Liver (tissue), 8 donors: ENCODE measurements at regions not wholly inside any gene's neighbourhood (a gene's known extent, or its start where the extent isn't known, plus 50 kb on each side); places are given as distances from the start of the nearest gene placed in this dataset.

Experiments
- DNase-seq: peaks from one replicate; pipeline ENCODE4 v3.0.0-alpha.2; 2017; ENCODE audit warnings: low spot score
- H3K27ac ChIP-seq, 2 donors: one replicate each; pipeline ENCODE4 v1.7.0; 2013; ENCODE audit warnings: inconsistent platforms in 2 of 2, low read length in 2 of 2, control low read depth in 1 of 2, low read depth in 1 of 2, mild to moderate bottlenecking in 1 of 2
- H3K27me3 ChIP-seq, 4 donors: one replicate each; pipeline versions ENCODE4 v1.6.1 to v1.7.0; 2013; ENCODE audit warnings: low read length in 3 of 4, inconsistent platforms in 1 of 4, mild to moderate bottlenecking in 1 of 4, moderate library complexity in 1 of 4; ENCODE audit not compliant: control insufficient read depth in 4 of 4, insufficient read depth in 4 of 4
- H3K36me3 ChIP-seq, 4 donors: one replicate each; pipeline versions ENCODE4 v1.6.1 to v1.7.0; 2013; ENCODE audit warnings: low read length in 3 of 4, mild to moderate bottlenecking in 3 of 4, low read depth in 1 of 4, moderate library complexity in 1 of 4; ENCODE audit not compliant: control insufficient read depth in 4 of 4, insufficient read depth in 3 of 4
- H3K4me1 ChIP-seq, 4 donors: one replicate each; pipeline versions ENCODE4 v1.6.1 to v1.7.0; 2013; ENCODE audit warnings: low read length in 3 of 4, mild to moderate bottlenecking in 3 of 4, moderate library complexity in 1 of 4; ENCODE audit not compliant: control insufficient read depth in 4 of 4, insufficient read depth in 4 of 4
- H3K4me3 ChIP-seq, 3 donors: one replicate each; pipeline versions ENCODE4 v1.6.1 to v1.7.0; 2013; ENCODE audit warnings: low read length in 3 of 3, control low read depth in 1 of 3, low read depth in 1 of 3, mild to moderate bottlenecking in 1 of 3
- H3K9ac ChIP-seq, 2 donors: one replicate each; pipeline ENCODE4 v1.7.0; 2013; ENCODE audit warnings: low read length in 2 of 2, mild to moderate bottlenecking in 2 of 2, moderate library complexity in 2 of 2, control low read depth in 1 of 2, low read depth in 1 of 2
- H3K9me3 ChIP-seq, 4 donors: one replicate each; pipeline versions ENCODE4 v1.6.1 to v1.7.0; 2013; ENCODE audit warnings: low read length in 3 of 4; ENCODE audit not compliant: control insufficient read depth in 4 of 4
- EGR1 ChIP-seq, 2 donors: IDR thresholded peaks; 2 replicates each; pipeline ENCODE4 v1.6.1; 2016 to 2018; ENCODE audit warnings: antibody characterized with exemption in 2 of 2, low read depth in 2 of 2
- FOXA1 ChIP-seq: IDR thresholded peaks from 2 replicates; pipeline ENCODE4 v1.6.1; 2016; ENCODE audit warnings: antibody characterized with exemption
- FOXA2 ChIP-seq: IDR thresholded peaks from 2 replicates; pipeline ENCODE4 v1.6.1; 2016; ENCODE audit warnings: antibody characterized with exemption
- GABPA ChIP-seq, 2 donors: IDR thresholded peaks in 1 of 2; conservative IDR thresholded peaks in 1 of 2; 2 replicates each; pipeline ENCODE4 v1.6.1; 2016; ENCODE audit warnings: antibody characterized with exemption in 2 of 2, mild to moderate bottlenecking in 1 of 2, moderate library complexity in 1 of 2
- HNF4A ChIP-seq, 2 donors: conservative IDR thresholded peaks; 2 replicates each; pipeline ENCODE4 v1.6.1; 2016; ENCODE audit warnings: antibody characterized with exemption in 2 of 2, mild to moderate bottlenecking in 2 of 2
- HNF4G ChIP-seq: IDR thresholded peaks from 2 replicates; pipeline ENCODE4 v1.6.1; 2016; ENCODE audit warnings: antibody characterized with exemption
- JUND ChIP-seq, 2 donors: IDR thresholded peaks; 2 replicates each; pipeline ENCODE4 v1.6.1; 2016; ENCODE audit warnings: antibody characterized with exemption in 2 of 2
- NR2F2 ChIP-seq: IDR thresholded peaks from 2 replicates; pipeline ENCODE4 v1.6.1; 2016; ENCODE audit warnings: antibody characterized with exemption
- RAD21 ChIP-seq, 2 donors: IDR thresholded peaks; 2 replicates each; pipeline ENCODE4 v1.6.1; 2016; ENCODE audit warnings: antibody characterized with exemption in 2 of 2, mild to moderate bottlenecking in 2 of 2
- RXRA ChIP-seq, 2 donors: IDR thresholded peaks; 2 replicates each; pipeline ENCODE4 v1.6.1; 2017 to 2018; ENCODE audit warnings: antibody characterized with exemption in 2 of 2, mild to moderate bottlenecking in 1 of 2
- SP1 ChIP-seq: IDR thresholded peaks from 2 replicates; pipeline ENCODE4 v1.6.1; 2018; ENCODE audit warnings: antibody characterized with exemption, mild to moderate bottlenecking
- TAF1 ChIP-seq: conservative IDR thresholded peaks from 2 replicates; pipeline ENCODE4 v1.6.1; 2016; ENCODE audit warnings: antibody characterized with exemption, mild to moderate bottlenecking
- YY1 ChIP-seq: IDR thresholded peaks from 2 replicates; pipeline ENCODE4 v1.6.1; 2016; ENCODE audit warnings: antibody characterized with exemption, mild to moderate bottlenecking
- WGBS: extraction: QIAGEN DNeasy Blood & Tissue Kit; methylation state at CpG from one replicate; pipeline ENCODE4 v1.1.7; 2013; 5-methylcytosine and 5-hydroxymethylcytosine counted together
- TF ChIP-seq, protein P1 (sequence below): fragments of 150-350 bp; IDR thresholded peaks from 2 replicates; pipeline ENCODE4 v1.5.1; 2017; ENCODE audit warnings: improper control_type of control experiment, low read depth, low read length; ENCODE audit not compliant: missing input control
- TF ChIP-seq, protein P2 (sequence below): IDR thresholded peaks from 2 replicates; pipeline ENCODE4 v1.6.1; 2016; ENCODE audit warnings: antibody characterized with exemption
- TF ChIP-seq, protein P3 (sequence below): IDR thresholded peaks from 2 replicates; pipeline ENCODE4 v1.6.1; 2016; ENCODE audit warnings: antibody characterized with exemption, mild to moderate bottlenecking
- TF ChIP-seq, protein P4 (sequence below): IDR thresholded peaks from 2 replicates; pipeline ENCODE4 v1.6.1; 2016; ENCODE audit warnings: antibody characterized with exemption
- donor health status: healthy.
- donor health status: healthy.
- donor health status: healthy.
- donor health status: healthy.
- donor health status: healthy.

DNA sequence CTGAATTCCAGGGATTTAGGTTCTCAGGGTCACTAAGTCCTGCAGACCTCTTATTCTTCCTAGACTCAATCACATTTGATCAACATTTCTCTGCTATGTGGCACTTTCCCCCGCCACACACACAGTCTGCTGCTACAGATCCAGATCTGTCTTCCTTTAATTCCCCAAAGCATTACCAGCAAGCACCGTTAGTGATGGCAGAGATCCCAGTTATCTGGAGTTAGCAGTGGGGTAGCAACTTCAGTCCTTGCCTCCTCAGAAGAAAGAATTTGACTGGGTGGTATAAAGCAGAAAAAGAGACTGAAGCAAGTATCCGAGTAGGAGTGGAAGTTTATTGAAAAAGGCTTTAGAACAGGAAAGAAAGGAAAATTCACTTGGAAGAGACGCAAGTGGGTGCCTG is 100.4 kb upstream of the ETV3 start (continued):
- TF ChIP-seq, protein P1, sequence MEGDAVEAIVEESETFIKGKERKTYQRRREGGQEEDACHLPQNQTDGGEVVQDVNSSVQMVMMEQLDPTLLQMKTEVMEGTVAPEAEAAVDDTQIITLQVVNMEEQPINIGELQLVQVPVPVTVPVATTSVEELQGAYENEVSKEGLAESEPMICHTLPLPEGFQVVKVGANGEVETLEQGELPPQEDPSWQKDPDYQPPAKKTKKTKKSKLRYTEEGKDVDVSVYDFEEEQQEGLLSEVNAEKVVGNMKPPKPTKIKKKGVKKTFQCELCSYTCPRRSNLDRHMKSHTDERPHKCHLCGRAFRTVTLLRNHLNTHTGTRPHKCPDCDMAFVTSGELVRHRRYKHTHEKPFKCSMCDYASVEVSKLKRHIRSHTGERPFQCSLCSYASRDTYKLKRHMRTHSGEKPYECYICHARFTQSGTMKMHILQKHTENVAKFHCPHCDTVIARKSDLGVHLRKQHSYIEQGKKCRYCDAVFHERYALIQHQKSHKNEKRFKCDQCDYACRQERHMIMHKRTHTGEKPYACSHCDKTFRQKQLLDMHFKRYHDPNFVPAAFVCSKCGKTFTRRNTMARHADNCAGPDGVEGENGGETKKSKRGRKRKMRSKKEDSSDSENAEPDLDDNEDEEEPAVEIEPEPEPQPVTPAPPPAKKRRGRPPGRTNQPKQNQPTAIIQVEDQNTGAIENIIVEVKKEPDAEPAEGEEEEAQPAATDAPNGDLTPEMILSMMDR: no peak
- TF ChIP-seq YY1: no peak

DNA sequence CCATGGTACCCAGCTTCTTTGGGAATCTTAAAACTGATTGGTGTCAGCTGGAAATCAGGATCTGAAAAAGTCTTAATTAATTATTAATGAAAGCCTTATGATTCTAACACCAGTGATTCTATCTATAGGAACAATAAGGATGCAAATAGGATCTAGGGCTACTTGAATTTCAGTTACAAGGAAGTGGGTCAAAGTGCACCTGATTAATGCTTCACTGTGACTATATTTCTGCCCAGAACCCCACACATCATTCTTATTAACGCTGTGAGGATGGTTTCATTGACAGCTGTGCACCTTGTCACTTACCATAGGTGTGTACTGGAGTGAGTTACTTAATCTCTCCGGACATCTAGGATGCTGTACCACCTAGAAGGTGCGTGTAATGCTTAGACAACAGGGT is 99.8 kb upstream of the ETV3 start:
- Histone ChIP-seq H3K27me3 (no peaks in the 10 kb centered on the region), H3K9me3 (no peaks in the 10 kb centered on the region), H3K9ac (no peak overlapping the region), H3K4me3 (no peak overlapping the region), H3K4me1 (peaks cover 2 to 15% (median 7%) of the 10 kb centered on the region in 4 donors), H3K27ac (no peak overlapping the region), H3K36me3 (no peaks in the 10 kb centered on the region)
- 91% methylated on average over 3 of the region's 3 CpGs for WGBS
- TF ChIP-seq EGR1 (IDR thresholded peaks at IDR 0.05; ENCODE audit: low read depth in 2 of 2) (no peak), YY1 (no peak), HNF4A (conservative IDR thresholded peaks at IDR 0.05) (no peak), GABPA (IDR thresholded peaks at IDR 0.05 in 1 of 2, conservative IDR thresholded peaks at IDR 0.05 in 1 of 2) (no peak)
- DNase-seq: no peak

DNA sequence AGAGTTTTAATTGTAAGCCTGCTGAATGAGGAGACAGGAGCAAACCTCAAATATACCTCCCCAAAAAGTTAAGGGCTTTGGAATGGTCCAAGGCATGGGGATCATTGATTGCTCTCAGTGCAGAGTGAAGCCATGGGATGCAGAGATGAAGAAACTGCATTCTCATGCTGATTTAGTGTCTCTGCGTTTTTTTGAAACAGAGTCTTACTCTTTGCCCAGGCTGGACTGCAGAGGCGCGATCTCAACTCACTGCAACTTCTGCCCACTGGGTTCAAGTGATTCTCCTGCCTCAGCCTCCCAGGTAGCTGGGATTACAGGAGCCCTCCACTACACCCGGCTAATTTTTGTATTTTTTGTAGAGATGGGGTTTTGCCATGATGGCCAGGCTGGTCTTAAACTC is 99.3 kb upstream of the ETV3 start:
- Histone ChIP-seq H3K27ac (no peak overlapping the region), H3K36me3 (no peaks in the 10 kb centered on the region), H3K4me3 (no peak overlapping the region), H3K9ac (no peak overlapping the region), H3K9me3 (no peaks in the 10 kb centered on the region), H3K4me1 (peaks cover 2 to 15% (median 7%) of the 10 kb centered on the region in 4 donors), H3K27me3 (no peaks in the 10 kb centered on the region)
- 90% methylated on average over 4 of the region's 4 CpGs for WGBS
- TF ChIP-seq JUND (IDR thresholded peaks at IDR 0.05) (no peak), RAD21 (IDR thresholded peaks at IDR 0.05) (no peak), FOXA1 (no peak), SP1 (no peak), FOXA2 (no peak), EGR1 (IDR thresholded peaks at IDR 0.05; ENCODE audit: low read depth in 2 of 2) (no peak), HNF4G (no peak), RXRA (IDR thresholded peaks at IDR 0.05) (no peak), HNF4A (conservative IDR thresholded peaks at IDR 0.05) (no peak), GABPA (IDR thresholded peaks at IDR 0.05 in 1 of 2, conservative IDR thresholded peaks at IDR 0.05 in 1 of 2) (no peak), YY1 (no peak), NR2F2 (no peak), TAF1 (no peak)
- TF ChIP-seq, protein P1: no peak
- TF ChIP-seq, protein P2, sequence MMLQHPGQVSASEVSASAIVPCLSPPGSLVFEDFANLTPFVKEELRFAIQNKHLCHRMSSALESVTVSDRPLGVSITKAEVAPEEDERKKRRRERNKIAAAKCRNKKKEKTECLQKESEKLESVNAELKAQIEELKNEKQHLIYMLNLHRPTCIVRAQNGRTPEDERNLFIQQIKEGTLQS: no peak
- TF ChIP-seq, protein P3, sequence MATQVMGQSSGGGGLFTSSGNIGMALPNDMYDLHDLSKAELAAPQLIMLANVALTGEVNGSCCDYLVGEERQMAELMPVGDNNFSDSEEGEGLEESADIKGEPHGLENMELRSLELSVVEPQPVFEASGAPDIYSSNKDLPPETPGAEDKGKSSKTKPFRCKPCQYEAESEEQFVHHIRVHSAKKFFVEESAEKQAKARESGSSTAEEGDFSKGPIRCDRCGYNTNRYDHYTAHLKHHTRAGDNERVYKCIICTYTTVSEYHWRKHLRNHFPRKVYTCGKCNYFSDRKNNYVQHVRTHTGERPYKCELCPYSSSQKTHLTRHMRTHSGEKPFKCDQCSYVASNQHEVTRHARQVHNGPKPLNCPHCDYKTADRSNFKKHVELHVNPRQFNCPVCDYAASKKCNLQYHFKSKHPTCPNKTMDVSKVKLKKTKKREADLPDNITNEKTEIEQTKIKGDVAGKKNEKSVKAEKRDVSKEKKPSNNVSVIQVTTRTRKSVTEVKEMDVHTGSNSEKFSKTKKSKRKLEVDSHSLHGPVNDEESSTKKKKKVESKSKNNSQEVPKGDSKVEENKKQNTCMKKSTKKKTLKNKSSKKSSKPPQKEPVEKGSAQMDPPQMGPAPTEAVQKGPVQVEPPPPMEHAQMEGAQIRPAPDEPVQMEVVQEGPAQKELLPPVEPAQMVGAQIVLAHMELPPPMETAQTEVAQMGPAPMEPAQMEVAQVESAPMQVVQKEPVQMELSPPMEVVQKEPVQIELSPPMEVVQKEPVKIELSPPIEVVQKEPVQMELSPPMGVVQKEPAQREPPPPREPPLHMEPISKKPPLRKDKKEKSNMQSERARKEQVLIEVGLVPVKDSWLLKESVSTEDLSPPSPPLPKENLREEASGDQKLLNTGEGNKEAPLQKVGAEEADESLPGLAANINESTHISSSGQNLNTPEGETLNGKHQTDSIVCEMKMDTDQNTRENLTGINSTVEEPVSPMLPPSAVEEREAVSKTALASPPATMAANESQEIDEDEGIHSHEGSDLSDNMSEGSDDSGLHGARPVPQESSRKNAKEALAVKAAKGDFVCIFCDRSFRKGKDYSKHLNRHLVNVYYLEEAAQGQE: no peak
- TF ChIP-seq, protein P4, sequence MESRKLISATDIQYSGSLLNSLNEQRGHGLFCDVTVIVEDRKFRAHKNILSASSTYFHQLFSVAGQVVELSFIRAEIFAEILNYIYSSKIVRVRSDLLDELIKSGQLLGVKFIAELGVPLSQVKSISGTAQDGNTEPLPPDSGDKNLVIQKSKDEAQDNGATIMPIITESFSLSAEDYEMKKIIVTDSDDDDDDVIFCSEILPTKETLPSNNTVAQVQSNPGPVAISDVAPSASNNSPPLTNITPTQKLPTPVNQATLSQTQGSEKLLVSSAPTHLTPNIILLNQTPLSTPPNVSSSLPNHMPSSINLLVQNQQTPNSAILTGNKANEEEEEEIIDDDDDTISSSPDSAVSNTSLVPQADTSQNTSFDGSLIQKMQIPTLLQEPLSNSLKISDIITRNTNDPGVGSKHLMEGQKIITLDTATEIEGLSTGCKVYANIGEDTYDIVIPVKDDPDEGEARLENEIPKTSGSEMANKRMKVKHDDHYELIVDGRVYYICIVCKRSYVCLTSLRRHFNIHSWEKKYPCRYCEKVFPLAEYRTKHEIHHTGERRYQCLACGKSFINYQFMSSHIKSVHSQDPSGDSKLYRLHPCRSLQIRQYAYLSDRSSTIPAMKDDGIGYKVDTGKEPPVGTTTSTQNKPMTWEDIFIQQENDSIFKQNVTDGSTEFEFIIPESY: no peak
- no peak for DNase-seq
